HG03558 (cell line): ENCODE measurements at regions not wholly inside any gene's neighbourhood (a gene's known extent, or its start where the extent isn't known, plus 50 kb on each side); places are given as distances from the start of the nearest gene placed in this dataset.
"Not testable (repeated sequence)": the region's sequence is repeated elsewhere in the genome, so short reads cannot be mapped to it uniquely, and the experiment has no call there.

Source experiments
- ATAC-seq: cut with Tn5 transposase; IDR thresholded peaks from one replicate; pipeline ENCODE4 v1.9.1; 2021; ENCODE audit warnings: moderate number of reproducible peaks; ENCODE audit not compliant: unreplicated experiment; ENCODE audit errors: extremely low read depth

GRCh38 chr14:37784203-37784826 is 188.9 kb downstream of the TTC6 start:
- ATAC-seq = not testable (repeated sequence)

- not testable (repeated sequence) for ATAC-seq
Measured at GRCh38 chr14:37784827-37785223, 189.4 kb downstream of the TTC6 start.

GRCh38 chr14:37785298-37785697 is 189.9 kb downstream of the TTC6 start:
- ATAC-seq = not testable (repeated sequence)

- ATAC-seq = not testable (repeated sequence)
Measured at GRCh38 chr14:37786114-37786625, 190.7 kb downstream of the TTC6 start.

GRCh38 chr14:37787879-37788494 is 192.6 kb downstream of the TTC6 start:
- no peak for ATAC-seq

- ATAC-seq = no peak
Measured at GRCh38 chr14:37791384-37792036, 196.1 kb downstream of the TTC6 start.

- no peak for ATAC-seq
Measured at GRCh38 chr14:37792124-37792523, 196.7 kb downstream of the TTC6 start.

- ATAC-seq = no peak
Measured at GRCh38 chr14:37796703-37797416, 201.4 kb downstream of the TTC6 start.

GRCh38 chr14:37797675-37798074 is 202.2 kb downstream of the TTC6 start:
- ATAC-seq = no peak

GRCh38 chr14:37807722-37808121 is 212.3 kb downstream of the TTC6 start:
- no peak for ATAC-seq

- ATAC-seq = no peak
Measured at GRCh38 chr14:37810094-37810801, 214.8 kb downstream of the TTC6 start.

GRCh38 chr14:37813732-37814131 is 218.3 kb downstream of the TTC6 start:
- ATAC-seq = no peak

GRCh38 chr14:37816135-37816534 is 220.7 kb downstream of the TTC6 start:
- ATAC-seq = no peak

GRCh38 chr14:37816743-37817295 is 221.4 kb downstream of the TTC6 start:
- no peak for ATAC-seq

GRCh38 chr14:37819155-37820015 is 224.0 kb downstream of the TTC6 start:
- no peak for ATAC-seq

- ATAC-seq = not testable (repeated sequence)
Measured at GRCh38 chr14:37820810-37821209, 225.4 kb downstream of the TTC6 start.

GRCh38 chr14:37824939-37825712 is 229.7 kb downstream of the TTC6 start:
- no peak for ATAC-seq

GRCh38 chr14:37826869-37827268 is 231.4 kb downstream of the TTC6 start:
- no peak for ATAC-seq
